NCI-H82 (cell line): ENCODE measurements at regions not wholly inside any gene's neighbourhood (a gene's known extent, or its start where the extent isn't known, plus 50 kb on each side); places are given as distances from the start of the nearest gene placed in this dataset.

Experiments used
- DNase-seq: peaks from one replicate; lab custom pipeline; 2025; lab: John Stamatoyannopoulos, UW

- DNase-seq: peak; percentile 0
Observed at GRCh38 chr7:63008366-63008765, 990.3 kb upstream of the ZNF722 start.

DNA sequence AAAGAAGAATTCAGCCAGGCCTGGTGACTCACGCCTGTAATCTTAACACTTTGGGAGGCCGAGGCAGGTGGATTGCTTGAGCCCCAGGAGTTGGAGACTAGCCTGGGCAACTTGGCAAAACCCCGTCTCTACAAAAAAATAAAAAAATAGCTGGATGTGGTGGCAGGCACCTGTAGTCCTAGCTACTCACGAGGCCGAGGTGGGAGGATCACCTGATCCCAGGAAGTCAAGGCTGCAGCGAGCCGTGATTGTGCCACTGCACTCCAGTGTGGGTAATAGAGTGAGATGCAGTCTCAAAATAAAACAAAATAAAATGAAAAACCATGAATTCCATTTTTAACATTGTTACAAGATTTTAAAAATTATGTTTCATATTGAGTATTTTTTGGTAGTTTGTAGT, 988.9 kb upstream of the ZNF722 start:
- DNase-seq: no peak

GRCh38 chr7:63012633-63013183, 985.9 kb upstream of the ZNF722 start:
- DNase-seq: no peak

DNA sequence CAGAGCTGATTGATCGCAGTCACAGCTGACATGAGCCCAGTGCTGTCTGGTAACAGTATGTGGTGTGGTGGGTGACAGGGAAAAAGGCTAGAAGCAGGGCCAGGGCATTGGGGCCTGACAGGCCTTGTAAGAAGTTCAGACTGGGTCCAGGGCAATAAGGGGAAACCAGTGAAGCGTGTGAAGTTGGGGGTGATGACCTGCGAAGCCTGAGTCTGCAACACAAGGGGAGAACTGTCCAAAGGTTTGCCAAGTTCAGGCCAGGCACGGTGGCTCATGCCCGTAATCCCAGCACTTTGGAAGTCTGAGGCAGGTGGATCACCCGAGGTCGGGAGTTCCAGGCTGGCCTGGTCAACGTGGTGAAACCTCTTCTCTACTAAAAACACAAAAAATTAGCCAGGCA, 983.9 kb upstream of the ZNF722 start:
- DNase-seq: no peak

DNA sequence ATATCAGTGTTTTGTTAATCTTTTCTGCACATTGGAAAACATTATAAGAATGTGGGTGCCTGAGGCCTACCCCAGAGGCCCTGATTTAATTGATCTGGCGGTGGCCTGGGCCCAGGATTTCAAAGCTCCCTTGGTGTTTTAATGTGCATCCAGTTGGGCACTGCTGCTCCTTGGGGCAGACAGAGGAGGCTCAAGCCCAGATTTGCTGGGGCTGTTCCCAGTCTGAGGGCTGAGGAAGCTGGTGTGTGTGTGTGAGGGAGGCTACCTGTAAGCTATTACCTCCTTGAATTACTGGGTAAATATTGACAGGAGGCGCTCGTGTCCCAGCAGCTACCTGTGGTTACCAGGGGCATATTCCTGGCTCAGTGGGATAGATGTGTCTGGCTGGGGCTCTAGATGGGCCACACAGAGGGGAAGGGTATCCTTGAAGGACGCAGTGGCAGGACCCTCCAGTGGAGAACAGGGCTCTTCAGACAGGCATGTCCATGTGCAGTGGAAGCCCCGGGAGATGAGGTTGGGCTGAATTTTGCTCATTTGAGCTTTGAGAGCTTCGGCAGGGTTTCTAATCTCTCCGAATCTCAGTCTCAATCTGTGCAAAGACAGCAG, 975.4 kb upstream of the ZNF722 start:
- DNase-seq: no peak

DNA sequence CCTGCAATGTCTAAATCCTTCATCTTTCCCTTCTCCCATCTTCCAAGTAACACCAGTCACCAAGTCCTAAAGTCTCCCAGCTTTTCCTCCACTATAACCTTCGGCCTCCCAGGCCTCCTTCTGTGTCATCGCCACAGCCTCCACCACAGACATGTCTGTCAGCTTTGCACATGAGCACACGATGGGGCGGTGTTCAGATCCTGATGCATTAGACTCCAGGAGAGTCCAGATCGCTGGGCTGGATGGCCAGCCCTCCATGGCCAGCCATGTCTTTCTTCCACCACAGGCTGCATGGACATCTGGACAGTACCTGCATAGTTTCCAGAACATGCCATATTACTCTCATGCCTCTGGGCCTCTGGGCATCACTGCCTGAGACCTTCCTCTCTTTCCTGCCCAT, 974.2 kb upstream of the ZNF722 start:
- DNase-seq: no peak

- no peak for DNase-seq
Observed at GRCh38 chr7:63025815-63026214, 972.8 kb upstream of the ZNF722 start.

DNA sequence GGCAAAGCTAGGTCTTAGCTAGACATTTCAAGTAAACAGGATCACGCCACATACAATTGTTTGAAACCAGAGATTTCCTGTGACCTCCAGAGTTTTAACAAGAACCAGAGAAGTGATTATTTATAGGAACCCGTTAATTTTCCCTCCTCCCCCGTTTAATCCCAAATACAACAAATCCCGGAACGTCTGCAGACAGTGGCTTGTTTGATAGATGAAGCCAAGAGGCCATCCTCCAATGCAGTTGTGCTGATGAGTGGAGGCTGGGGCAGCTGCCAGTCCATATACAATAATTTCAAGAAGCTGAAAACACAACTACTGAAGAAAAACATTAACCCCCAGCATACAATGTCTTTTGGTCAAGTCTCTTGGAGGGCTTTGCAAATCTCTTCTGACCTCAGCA, 971.6 kb upstream of the ZNF722 start:
- no peak for DNase-seq

- DNase-seq: no peak
Observed at GRCh38 chr7:63028376-63029206, 970.1 kb upstream of the ZNF722 start.

DNA sequence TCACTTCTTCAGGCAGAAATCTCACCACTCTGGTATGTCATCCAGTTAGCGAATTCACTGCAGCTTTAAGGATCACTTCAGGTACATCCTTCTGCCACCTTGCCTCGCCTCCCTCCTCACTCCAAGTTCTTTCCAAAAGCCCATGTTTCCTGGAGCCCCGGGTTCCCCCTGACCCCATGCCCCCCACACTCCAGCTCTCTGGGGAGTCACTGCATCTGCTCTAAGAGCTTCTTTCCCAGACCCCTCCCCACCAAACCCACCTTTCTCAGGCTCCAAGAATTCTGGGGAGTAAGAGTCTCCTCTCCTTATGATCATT, 969.5 kb upstream of the ZNF722 start:
- no peak for DNase-seq

DNA sequence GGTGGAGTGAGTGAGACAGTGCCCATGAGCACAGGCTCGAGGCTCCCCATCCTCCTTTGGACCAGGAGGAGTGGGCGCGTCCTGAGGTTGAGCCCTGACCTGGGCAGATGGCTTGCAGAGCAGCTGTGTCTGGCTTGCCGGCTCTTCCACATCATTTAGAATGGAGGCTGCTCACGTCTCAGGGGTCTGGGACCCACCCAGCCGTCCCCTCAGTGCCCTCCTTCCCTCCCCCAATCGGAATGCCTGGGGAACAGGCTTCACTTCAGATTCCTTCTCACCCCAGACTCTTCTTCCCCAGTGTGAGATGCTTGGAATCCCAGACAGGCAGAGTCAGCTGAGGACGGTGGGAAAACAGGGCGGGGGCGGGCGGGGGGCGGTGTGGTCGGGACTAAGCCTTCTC, 968.6 kb upstream of the ZNF722 start:
- DNase-seq: no peak

GRCh38 chr7:63031838-63032436, 966.7 kb upstream of the ZNF722 start:
- no peak for DNase-seq

DNA sequence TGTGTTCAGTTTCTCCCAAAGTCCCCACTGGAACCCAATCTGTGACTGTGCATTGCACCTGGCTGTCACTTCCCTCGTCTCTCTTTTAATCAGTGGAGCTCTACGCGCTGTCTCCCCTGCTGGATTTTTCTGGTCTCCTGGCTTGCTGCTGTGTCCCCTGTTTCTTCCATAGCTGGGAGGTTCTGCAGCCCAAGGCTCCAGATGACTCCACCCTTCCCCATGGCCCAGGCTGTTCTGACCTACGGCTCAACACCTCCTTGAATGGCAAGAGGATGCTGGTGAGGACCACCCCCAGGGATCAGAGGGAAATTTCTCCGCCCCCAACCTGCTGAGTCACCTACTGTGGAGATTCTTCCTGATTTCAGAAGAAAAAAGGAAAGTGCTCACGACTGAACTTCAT, 961.4 kb upstream of the ZNF722 start:
- DNase-seq: no peak

- DNase-seq: no peak
Observed at GRCh38 chr7:63038987-63039386, 959.7 kb upstream of the ZNF722 start.

- no peak for DNase-seq
Observed at GRCh38 chr7:63039882-63040281, 958.8 kb upstream of the ZNF722 start.

DNA sequence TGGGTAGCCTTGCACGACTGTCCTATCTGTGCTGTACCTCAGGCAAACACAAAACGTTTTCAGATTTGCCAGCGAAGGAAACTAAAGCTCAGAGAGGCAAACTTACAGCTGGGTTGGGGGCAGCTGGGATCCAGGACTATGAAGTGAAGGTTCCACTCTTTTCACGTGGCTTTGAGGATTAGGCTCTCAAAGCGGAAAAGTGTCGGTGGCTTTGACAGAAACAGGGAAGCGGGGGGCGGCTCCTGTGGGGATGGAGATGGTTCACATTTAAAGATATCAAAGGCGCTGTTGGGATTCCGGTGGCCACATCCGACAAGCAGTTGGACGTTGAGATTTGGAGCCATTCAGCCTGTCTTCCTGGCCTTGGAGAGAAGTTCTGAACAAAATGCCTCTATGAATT, 958.3 kb upstream of the ZNF722 start:
- DNase-seq: no peak

DNA sequence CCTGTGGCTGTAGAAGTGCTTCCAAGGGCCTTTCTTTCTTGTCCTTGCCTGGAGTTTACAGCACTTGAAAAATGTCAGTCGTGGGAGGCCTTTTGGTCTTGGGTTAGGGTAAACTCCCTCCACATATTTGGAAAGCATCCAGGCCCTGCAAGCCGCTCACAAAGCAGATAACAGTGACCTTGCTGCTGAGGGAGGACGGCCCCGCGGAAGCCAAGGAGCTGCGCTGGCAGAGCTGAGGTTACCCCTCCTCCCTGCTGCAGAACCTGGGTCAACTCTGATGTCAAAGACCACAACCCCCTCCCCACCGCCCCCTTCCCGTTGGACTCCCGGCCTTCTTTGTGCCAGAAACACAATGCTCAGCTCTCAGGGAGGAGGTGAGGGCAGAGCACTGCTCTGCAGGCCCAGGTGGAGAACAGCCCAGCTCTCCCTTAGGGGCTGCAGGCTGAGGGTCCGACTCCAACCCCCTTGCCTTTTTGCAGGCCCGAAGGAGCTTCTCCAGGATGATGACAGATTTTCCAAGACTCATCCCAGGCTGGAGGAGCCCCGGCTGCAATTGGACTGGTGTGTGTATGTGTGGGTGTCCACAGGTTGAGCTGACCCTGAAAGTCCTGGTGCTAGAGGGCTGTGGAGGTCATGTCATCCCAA, 957.6 kb upstream of the ZNF722 start:
- DNase-seq: no peak

DNA sequence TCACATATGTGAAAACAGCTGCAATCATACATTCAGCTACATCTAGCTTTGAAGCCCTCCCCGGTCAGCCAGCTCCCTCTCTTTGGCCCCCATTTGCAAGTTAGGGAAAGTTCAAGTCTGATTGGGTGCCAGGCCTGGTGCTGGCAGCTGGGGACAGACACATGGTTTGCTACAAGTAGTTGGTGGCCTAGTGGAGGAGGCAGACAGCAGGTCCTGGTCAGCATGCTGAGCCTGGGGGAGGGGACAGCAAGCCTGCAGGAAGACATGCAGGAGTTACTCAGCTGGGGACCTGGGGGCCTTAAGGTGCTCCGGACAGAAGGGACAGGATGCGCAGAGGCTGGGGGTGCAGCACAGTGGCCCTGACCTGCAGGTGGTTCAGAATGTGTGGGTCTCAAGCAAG, 956.9 kb upstream of the ZNF722 start:
- DNase-seq: no peak

DNA sequence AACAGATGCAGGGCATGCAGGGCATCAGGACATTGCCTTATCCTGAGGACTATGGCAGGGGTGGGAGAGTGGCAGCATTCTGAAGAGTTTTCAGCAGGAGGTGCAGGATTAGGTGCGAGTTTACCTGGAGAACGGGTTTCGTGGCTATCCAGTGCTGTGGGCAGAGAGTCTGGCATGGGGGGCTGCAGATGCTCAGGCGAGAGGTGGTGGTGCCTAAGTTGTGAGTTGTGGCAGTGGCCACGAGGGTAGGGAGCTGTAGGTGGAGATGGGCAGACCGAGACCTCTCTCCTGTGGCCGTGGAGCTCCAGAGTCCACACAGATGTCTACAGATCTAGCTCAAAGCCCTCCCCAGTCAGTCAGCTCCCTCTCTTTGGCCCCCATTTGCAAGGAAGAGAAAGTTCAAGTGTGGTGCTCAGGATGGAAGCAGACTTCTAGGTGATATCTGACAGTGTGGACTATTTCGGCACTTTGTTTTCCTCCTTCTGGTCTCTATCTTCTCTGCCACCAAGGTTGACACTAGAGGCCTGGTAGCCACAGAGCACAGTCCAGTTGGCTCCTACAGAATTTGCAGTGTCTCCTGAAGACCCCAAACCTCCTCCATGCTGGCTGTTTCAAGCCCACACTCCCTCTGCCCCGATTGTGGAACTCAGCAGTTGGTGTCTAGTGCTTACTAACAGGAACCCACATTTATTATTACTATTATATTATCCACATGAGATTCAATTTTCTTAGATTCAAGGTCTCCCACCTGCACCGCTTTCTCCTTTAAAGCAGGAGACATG, 955.7 kb upstream of the ZNF722 start:
- no peak for DNase-seq

GRCh38 chr7:63043657-63044543, 954.7 kb upstream of the ZNF722 start:
- no peak for DNase-seq

DNA sequence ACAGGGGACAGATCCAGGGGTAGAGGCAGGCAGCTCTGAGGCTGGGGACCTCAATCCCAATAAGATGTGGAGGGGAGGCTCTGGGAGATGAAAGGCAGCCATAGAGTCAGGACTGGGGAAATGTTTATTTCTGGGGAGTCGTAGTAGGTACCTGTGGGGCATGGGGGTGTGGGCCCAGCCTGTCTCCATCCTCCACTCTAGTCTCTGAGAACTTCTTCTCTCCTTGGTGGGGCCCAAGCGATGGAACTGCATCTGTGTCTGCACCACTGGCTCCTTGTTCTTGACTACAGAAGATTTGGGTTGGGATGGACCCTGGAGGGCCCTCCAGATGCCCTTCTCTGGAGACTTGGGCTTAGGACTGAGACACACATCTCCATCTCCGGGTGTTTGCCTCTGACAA, 953.9 kb upstream of the ZNF722 start:
- no peak for DNase-seq
